ENCODE measurements at regions not wholly inside any gene's neighbourhood (a gene's known extent, or its start where the extent isn't known, plus 50 kb on each side); places are given as distances from the start of the nearest gene placed in this dataset.
"Not testable (repeated sequence)": the region's sequence is repeated elsewhere in the genome, so short reads cannot be mapped to it uniquely, and the experiment has no call there.

DNA sequence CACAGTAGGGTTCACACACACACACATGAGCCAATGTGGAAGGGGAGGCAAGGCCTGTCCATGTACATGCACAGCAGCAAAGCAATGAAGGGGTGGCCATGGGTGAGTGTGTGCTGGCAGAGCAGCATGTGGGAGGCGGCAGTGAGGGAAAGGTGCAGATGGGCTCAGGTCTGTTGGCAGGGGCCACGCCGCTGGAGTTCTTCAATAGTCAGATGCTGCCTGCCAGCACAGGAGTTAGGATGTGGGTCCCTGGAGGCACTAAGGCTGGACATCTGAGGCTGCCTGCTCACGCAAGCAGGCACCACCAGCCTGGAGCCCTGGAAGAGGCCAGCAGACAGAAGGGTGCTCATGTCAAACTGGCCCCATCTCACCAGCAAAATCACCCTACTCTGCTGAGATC lies 1304.9 kb downstream of the DSC3 start:
- H3K4me3 ChIP-seq (ENCODE audit: low read depth, low read length) = no peak overlapping the region
- DNase-seq (ENCODE audit: low read depth) = no peak
- TF ChIP-seq, protein P1, sequence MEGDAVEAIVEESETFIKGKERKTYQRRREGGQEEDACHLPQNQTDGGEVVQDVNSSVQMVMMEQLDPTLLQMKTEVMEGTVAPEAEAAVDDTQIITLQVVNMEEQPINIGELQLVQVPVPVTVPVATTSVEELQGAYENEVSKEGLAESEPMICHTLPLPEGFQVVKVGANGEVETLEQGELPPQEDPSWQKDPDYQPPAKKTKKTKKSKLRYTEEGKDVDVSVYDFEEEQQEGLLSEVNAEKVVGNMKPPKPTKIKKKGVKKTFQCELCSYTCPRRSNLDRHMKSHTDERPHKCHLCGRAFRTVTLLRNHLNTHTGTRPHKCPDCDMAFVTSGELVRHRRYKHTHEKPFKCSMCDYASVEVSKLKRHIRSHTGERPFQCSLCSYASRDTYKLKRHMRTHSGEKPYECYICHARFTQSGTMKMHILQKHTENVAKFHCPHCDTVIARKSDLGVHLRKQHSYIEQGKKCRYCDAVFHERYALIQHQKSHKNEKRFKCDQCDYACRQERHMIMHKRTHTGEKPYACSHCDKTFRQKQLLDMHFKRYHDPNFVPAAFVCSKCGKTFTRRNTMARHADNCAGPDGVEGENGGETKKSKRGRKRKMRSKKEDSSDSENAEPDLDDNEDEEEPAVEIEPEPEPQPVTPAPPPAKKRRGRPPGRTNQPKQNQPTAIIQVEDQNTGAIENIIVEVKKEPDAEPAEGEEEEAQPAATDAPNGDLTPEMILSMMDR (conservative IDR thresholded peaks at IDR 0.05; ENCODE audit: low read depth, low read length) = no peak

DNA sequence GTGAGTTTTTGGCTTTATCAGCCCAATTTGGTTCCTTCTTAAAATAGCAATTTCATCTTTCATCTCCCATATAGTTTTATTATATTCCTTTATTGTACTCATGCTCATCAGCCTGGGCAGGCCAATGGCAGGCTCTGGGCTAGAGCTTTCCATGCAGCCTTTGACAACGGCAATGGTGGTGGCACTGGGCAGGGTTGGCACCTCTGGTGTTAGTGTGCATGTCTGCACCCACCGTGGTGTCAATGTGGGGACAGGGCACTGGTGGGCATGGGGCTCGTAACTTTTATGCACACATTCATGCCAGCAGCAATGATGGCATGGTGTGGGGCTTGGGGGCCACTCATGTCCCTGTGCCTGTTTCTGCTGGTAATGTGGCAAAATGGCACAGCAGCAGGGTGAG lies 1305.4 kb downstream of the DSC3 start:
- H3K4me3 ChIP-seq (ENCODE audit: low read depth, low read length) = no peak overlapping the region
- TF ChIP-seq, protein P1 (conservative IDR thresholded peaks at IDR 0.05; ENCODE audit: low read depth, low read length) = no peak
- DNase-seq (ENCODE audit: low read depth) = no peak

DNA sequence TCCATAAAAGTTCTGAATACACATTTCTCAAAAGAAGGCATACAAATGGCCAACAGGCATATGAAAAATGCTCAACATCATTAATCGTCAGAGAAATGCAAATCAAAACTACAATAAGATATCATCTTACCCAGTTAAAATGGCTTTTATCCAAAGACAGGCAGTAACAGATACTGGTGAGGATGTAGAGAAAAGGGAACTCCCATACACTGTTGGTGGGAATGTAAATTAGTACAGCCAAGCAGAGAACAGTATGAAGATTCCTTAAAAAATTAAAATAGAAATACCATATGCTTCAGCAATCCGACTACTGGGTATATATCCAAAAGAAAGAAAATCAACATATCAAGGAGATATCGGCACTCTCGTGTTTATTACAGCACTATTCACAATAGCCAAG lies 1312.5 kb downstream of the DSC3 start:
- H3K4me3 ChIP-seq (ENCODE audit: low read depth, low read length) = no peak overlapping the region
- TF ChIP-seq, protein P1 (conservative IDR thresholded peaks at IDR 0.05; ENCODE audit: low read depth, low read length) = no peak
- DNase-seq (ENCODE audit: low read depth) = no peak

DNA sequence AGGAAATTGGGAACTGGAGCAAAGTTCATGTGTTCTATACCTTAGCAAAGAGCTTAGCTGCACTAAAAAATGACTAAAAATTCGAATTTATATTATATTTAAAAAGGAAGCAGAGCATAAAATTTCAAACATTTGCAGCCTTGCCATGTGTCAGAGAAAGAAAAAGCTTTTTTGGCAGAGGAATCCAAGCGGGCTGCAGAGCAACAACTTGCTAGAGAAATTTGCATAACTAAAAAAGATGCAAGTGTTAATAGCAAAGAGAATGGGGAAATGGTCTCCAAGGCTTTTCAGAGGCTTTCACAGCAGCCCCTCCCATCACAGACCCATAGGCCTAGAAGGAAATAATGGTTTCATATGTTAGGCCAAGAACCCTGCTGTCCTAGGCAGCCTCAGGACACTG lies 1315.9 kb downstream of the DSC3 start:
- DNase-seq (ENCODE audit: low read depth) = no peak
- H3K4me3 ChIP-seq (ENCODE audit: low read depth, low read length) = no peak overlapping the region
- TF ChIP-seq, protein P1 (conservative IDR thresholded peaks at IDR 0.05; ENCODE audit: low read depth, low read length) = no peak

DNA sequence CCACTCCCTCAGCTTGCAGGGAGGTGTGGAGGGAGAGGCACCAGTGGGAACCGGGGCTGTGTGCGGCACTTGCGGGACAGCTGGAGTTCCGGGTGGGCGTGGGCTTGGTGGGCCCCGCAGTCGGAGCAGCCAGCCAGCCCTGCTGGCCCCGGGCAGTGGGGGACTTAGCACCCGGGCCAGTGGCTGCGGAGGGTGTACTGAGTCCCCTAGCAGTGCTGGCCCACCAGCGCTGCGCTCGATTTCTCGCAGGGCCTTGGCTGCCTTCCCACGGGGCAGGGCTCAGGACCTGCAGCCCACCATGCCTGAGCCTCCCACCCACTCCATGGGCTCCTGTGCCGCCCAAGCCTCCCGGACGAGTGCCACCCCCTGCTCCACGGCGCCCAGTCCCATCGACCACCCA lies 1319.1 kb downstream of the DSC3 start:
- DNase-seq (ENCODE audit: low read depth); H3K4me3 ChIP-seq (ENCODE audit: low read depth, low read length): not testable (repeated sequence)

DNA sequence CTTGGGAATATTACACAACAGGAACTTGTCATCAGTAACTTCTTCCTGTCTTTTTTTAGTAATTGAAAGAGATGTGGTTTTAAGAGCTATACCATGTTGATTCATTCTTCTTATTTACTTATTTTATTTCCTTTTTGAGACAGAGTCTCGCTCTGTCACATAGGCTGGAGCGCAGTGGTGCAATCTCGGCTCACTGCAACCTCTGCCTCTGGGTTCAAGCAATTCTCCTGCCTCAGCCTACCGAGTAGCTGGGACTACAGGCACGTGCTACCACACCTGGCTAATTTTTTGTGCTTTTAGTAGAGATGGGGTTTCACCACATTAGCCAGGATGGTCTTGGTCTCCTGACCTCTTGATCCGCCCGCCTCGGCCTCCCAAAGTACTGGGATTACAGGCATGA lies 1326.6 kb downstream of the DSC3 start:
- DNase-seq (ENCODE audit: low read depth); H3K4me3 ChIP-seq (ENCODE audit: low read depth, low read length): not testable (repeated sequence)

DNA sequence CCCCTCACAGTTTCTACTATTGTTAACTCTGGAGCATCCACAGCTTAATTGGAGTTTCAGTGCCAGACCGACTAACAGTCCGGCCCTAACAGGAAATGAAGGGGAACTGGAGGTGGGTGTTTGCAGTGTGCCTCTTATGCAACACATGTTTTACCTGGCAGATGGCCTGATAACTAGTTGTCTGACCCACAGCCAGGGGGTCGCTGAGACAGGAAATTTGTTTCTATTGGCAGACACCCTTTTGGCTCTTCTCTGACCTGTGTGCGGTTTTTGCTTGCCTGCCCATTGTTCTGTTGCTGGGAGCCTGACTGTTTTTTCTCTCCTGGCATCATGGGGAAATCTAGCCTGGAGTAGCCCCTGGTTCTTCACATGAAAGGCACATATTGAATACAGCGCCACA lies 1329.8 kb downstream of the DSC3 start:
- TF ChIP-seq, protein P1 (conservative IDR thresholded peaks at IDR 0.05; ENCODE audit: low read depth, low read length) = no peak
- DNase-seq (ENCODE audit: low read depth) = no peak
- H3K4me3 ChIP-seq (ENCODE audit: low read depth, low read length) = no peak overlapping the region

DNA sequence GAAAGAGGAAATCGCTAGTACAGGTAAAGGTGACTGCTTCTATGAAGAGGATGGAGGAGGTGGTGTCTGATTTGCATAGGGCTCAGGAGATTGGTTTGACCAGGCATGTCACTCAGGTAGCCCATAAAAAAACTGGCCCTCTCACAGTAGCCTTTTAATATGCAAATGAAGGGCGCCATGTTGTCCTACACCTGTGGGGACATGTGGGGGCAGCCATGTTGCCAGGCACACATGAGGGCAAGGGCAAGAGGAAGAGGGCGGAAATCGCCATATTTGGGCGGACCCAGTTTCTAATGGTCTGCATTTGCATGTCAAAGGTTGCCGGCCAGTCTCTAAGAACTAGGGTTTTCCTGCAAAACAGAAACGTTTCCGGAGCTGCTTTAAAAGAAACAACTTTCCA lies 1330.6 kb downstream of the DSC3 start:
- H3K4me3 ChIP-seq (ENCODE audit: low read depth, low read length) = no peak overlapping the region
- TF ChIP-seq, protein P1 (conservative IDR thresholded peaks at IDR 0.05; ENCODE audit: low read depth, low read length) = no peak

More for the DNA sequence above, 1330.6 kb downstream of the DSC3 start:
- DNase-seq (ENCODE audit: low read depth) = no peak
